WTC11 (cell line): ENCODE measurements at regions not wholly inside any gene's neighbourhood (a gene's known extent, or its start where the extent isn't known, plus 50 kb on each side); places are given as distances from the start of the nearest gene placed in this dataset.

Experiments
- ATAC-seq: fragments of 200-7000 bp; cut with Tn5 transposase; 2 replicates; pipeline ENCODE4 v1.10.0; 2021; ENCODE audit warnings: mild to moderate bottlenecking, moderate library complexity
- CTCF ChIA-PET: fragments of 300-600 bp; sonication (Branson Sonifier 250); formaldehyde crosslinking; loops from one replicate; lab custom pipeline; 2021; ENCODE audit warnings: antibody characterized with exemption; lab: Charles Lee
- POLR2A ChIA-PET: fragments of 350-600 bp; sonication (Branson Sonifier 250); formaldehyde crosslinking; loops from one replicate; lab custom pipeline; 2021; ENCODE audit warnings: antibody characterized with exemption; lab: Charles Lee
- DNase-seq: peaks from one replicate; pipeline ENCODE4 v3.0.0; 2021; ENCODE audit warnings: low spot score
- H3K27ac Mint-ChIP-seq: 2 replicates; pipeline ENCODE4 v1.8.0; 2021; ENCODE audit warnings: mixed read lengths
- H3K27me3 Mint-ChIP-seq: 2 replicates; pipeline ENCODE4 v1.8.0; 2021; ENCODE audit warnings: low read depth, mild to moderate bottlenecking, moderate library complexity, mixed read lengths
- H3K36me3 Mint-ChIP-seq: 2 replicates; pipeline ENCODE4 v1.8.0; 2021; ENCODE audit warnings: mixed read lengths
- H3K4me1 Mint-ChIP-seq: 2 replicates; pipeline ENCODE4 v1.8.0; 2022; ENCODE audit warnings: mixed read lengths
- H3K4me3 Mint-ChIP-seq: 2 replicates; pipeline ENCODE4 v1.8.0; 2021; ENCODE audit warnings: mild to moderate bottlenecking, moderate library complexity, mixed read lengths
- H3K9me3 Mint-ChIP-seq: 2 replicates; pipeline ENCODE4 v1.8.0; 2021; ENCODE audit warnings: mixed read lengths
- CREM ChIP-seq: sonication (generic); formaldehyde crosslinking; IDR thresholded peaks from 2 replicates; pipeline ENCODE4 v1.8.1; 2022; ENCODE audit warnings: mild to moderate bottlenecking, missing genetic modification reagents, moderate library complexity
- ELF4 ChIP-seq: sonication (generic); formaldehyde crosslinking; IDR thresholded peaks from 2 replicates; pipeline ENCODE4 v1.8.1; 2022; ENCODE audit warnings: low read depth, mild to moderate bottlenecking, moderate library complexity, missing genetic modification reagents
- EMX1 ChIP-seq: fragments of 250-450 bp; sonication (Bioruptor Pico); IDR thresholded peaks from 2 replicates; pipeline ENCODE4 v1.8.0; 2021; ENCODE audit warnings: mild to moderate bottlenecking
- GABPB1 ChIP-seq: sonication (generic); formaldehyde crosslinking; IDR thresholded peaks from 2 replicates; pipeline ENCODE4 v1.8.1; 2023; ENCODE audit warnings: mild to moderate bottlenecking, missing genetic modification reagents
- GRHL2 ChIP-seq: fragments of 250-450 bp; sonication (Bioruptor Pico); IDR thresholded peaks from 2 replicates; pipeline ENCODE4 v1.8.0; 2022; ENCODE audit warnings: mild to moderate bottlenecking, moderate library complexity; ENCODE audit not compliant: insufficient replicate concordance, severe bottlenecking
- IRF2 ChIP-seq: sonication (generic); formaldehyde crosslinking; IDR thresholded peaks from 2 replicates; pipeline ENCODE4 v1.8.0; 2022; ENCODE audit warnings: low read depth, missing genetic modification reagents, borderline replicate concordance
- NR2C2 ChIP-seq: sonication (generic); formaldehyde crosslinking; IDR thresholded peaks from 2 replicates; pipeline ENCODE4 v1.8.0; 2022; ENCODE audit warnings: mild to moderate bottlenecking, missing genetic modification reagents
- NR3C1 ChIP-seq: sonication (generic); formaldehyde crosslinking; conservative IDR thresholded peaks from 2 replicates; pipeline ENCODE4 v1.8.1; 2023; ENCODE audit warnings: low read depth, mild to moderate bottlenecking, missing genetic modification reagents
- PRRX2 ChIP-seq: fragments of 250-450 bp; sonication (Bioruptor Pico); IDR thresholded peaks from 2 replicates; pipeline ENCODE4 v1.8.0; 2021; ENCODE audit warnings: mild to moderate bottlenecking
- RORB ChIP-seq: fragments of 250-450 bp; sonication (Bioruptor Pico); IDR thresholded peaks from 2 replicates; pipeline ENCODE4 v1.9.0; 2021; ENCODE audit warnings: mild to moderate bottlenecking
- TCF7 ChIP-seq: sonication (generic); formaldehyde crosslinking; IDR thresholded peaks from 2 replicates; pipeline ENCODE4 v1.8.0; 2022; ENCODE audit warnings: mild to moderate bottlenecking, low read depth, missing genetic modification reagents, moderate library complexity
- ZNF121 ChIP-seq: sonication (generic); formaldehyde crosslinking; IDR thresholded peaks from 2 replicates; pipeline ENCODE4 v1.8.0; 2023; ENCODE audit warnings: missing genetic modification reagents
- ZNF263 ChIP-seq: sonication (generic); formaldehyde crosslinking; IDR thresholded peaks from 2 replicates; pipeline ENCODE4 v1.8.1; 2022; ENCODE audit warnings: low read depth, mild to moderate bottlenecking, moderate library complexity, missing genetic modification reagents
- ZNF671 ChIP-seq: fragments of 250-450 bp; sonication (Bioruptor Pico); IDR thresholded peaks from 2 replicates; pipeline ENCODE4 v1.8.0; 2021; ENCODE audit warnings: mild to moderate bottlenecking
- TF ChIP-seq, protein P1 (sequence below): fragments of 250-450 bp; sonication (Bioruptor Pico); conservative IDR thresholded peaks from 2 replicates; pipeline ENCODE4 v1.9.0; 2021; ENCODE audit warnings: mild to moderate bottlenecking
- TF ChIP-seq, protein P2 (sequence below): fragments of 250-450 bp; sonication (Bioruptor Pico); IDR thresholded peaks from 2 replicates; pipeline ENCODE4 v1.9.0; 2021; ENCODE audit warnings: mild to moderate bottlenecking, borderline replicate concordance
- TF ChIP-seq, protein P3 (sequence below): sonication (generic); formaldehyde crosslinking; IDR thresholded peaks from 2 replicates; pipeline ENCODE4 v1.8.1; 2023; ENCODE audit warnings: mild to moderate bottlenecking, missing genetic modification reagents, moderate library complexity
- TF ChIP-seq, protein P4 (sequence below): sonication (generic); formaldehyde crosslinking; IDR thresholded peaks from 2 replicates; pipeline ENCODE4 v1.8.1; 2022; ENCODE audit warnings: missing genetic modification reagents, borderline replicate concordance

DNA sequence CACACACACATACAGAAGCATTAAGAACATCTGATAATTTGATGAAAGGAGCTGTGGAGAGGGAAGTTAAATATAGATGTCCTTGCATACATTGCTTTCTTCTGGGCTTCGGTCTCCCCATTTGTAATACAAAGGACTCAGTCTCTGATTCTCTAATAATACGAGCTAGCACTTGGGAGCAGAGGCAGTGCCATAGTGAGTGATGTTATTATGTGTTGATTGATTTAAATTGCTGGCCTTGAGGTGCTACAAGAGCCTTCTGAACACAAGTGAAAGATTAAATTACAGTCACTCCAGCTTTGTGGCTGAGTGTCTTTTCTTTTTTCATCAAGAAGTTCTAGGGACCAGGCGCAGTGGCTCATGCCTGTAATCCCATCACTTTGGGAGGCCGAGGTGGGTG is 61.5 kb upstream of the HMGXB4 start:
- Mint-ChIP-seq H3K27me3 (peaks cover 2% of the 10 kb centered on the region; the same call in 1 of the 2 replicates), H3K4me3 (no peak overlapping the region), H3K27ac (no peak overlapping the region), H3K4me1 (peaks cover 5% of the 10 kb centered on the region), H3K36me3 (no peaks in the 10 kb centered on the region), H3K9me3 (peaks cover 6% of the 10 kb centered on the region)
- TF ChIP-seq ZNF671 (CRISPR knock-in tag) (no peak), TCF7 (CRISPR knock-in tag) (no peak), ZNF121 (no peak)
- POLR2A ChIA-PET = no interaction called here
- DNase-seq (no peak), ATAC-seq (no peak)
- CTCF ChIA-PET = interaction anchor here (1.4 to 3.6 kb wide), 3 partner anchors 36 to 45 kb away, joined by 4 to 25 read pairs (median 6); no protein-coding TSS in a partner anchor

DNA sequence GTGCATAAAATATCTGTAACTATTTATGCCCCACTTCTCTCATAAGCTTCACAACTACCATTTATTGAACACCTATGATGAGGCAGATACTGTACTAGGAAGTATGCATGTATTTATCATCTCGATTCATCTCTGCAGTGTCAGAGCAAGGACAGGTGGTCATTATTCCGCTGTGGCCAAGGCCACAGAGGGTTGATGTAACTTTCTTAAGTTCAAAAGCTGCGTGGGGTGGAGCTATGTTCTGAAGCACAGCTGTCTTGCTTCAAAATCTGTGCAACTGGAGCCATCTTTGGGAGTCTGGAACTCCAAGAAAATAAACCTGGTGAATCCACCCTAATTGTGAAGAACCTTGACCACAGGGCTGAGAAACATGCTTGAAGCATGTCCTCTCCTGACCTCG is 60.2 kb upstream of the HMGXB4 start:
- no peak for DNase-seq
- H3K27ac Mint-ChIP-seq = no peak overlapping the region
- no peak for ATAC-seq
- no peaks in the 10 kb centered on the region for H3K36me3 Mint-ChIP-seq
- peaks cover 2% of the 10 kb centered on the region; the same call in 1 of the 2 replicates for H3K27me3 Mint-ChIP-seq
- TF ChIP-seq, protein P1, sequence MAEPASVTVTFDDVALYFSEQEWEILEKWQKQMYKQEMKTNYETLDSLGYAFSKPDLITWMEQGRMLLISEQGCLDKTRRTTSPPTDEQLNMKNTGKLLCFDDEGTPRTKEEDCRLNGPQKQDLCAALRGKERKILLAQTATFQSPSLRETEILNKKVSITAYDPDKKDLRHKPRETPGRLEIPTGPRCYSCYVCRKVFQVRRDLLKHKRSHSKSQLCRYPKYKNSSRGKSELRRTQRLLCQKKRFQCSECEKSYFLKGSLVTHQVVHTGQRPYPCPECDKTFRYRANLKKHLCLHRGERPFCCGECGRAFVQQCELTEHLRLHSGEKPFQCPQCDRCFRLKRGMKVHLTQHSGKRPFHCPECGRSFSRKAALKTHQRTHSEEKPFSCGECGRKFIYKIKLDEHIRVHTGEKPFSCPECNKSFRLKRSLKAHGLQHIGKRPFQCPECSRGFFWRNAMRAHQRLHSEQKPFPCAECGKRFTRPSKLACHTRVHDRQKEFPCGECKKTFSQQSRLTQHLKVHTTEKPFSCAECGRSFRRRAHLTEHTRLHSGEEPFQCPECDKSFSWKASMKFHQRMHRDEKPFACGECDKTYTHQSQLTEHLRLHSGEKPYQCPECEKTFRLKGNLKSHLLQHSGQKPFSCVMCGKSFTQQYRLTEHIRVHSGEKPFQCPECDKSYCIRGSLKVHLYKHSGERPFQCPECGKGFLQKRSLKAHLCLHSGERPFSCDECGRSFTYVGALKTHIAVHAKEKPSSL = no peak
- TF ChIP-seq RORB (CRISPR knock-in tag) (no peak), NR3C1 (CRISPR knock-in tag) (no peak), GABPB1 (no peak), ZNF263 (no peak), ELF4 (no peak), EMX1 (CRISPR knock-in tag) (no peak), PRRX2 (CRISPR knock-in tag) (no peak), GRHL2 (CRISPR knock-in tag) (no peak), CREM (CRISPR knock-in tag) (no peak), IRF2 (CRISPR knock-in tag) (no peak), NR2C2 (CRISPR knock-in tag) (no peak)
- TF ChIP-seq, protein P2, sequence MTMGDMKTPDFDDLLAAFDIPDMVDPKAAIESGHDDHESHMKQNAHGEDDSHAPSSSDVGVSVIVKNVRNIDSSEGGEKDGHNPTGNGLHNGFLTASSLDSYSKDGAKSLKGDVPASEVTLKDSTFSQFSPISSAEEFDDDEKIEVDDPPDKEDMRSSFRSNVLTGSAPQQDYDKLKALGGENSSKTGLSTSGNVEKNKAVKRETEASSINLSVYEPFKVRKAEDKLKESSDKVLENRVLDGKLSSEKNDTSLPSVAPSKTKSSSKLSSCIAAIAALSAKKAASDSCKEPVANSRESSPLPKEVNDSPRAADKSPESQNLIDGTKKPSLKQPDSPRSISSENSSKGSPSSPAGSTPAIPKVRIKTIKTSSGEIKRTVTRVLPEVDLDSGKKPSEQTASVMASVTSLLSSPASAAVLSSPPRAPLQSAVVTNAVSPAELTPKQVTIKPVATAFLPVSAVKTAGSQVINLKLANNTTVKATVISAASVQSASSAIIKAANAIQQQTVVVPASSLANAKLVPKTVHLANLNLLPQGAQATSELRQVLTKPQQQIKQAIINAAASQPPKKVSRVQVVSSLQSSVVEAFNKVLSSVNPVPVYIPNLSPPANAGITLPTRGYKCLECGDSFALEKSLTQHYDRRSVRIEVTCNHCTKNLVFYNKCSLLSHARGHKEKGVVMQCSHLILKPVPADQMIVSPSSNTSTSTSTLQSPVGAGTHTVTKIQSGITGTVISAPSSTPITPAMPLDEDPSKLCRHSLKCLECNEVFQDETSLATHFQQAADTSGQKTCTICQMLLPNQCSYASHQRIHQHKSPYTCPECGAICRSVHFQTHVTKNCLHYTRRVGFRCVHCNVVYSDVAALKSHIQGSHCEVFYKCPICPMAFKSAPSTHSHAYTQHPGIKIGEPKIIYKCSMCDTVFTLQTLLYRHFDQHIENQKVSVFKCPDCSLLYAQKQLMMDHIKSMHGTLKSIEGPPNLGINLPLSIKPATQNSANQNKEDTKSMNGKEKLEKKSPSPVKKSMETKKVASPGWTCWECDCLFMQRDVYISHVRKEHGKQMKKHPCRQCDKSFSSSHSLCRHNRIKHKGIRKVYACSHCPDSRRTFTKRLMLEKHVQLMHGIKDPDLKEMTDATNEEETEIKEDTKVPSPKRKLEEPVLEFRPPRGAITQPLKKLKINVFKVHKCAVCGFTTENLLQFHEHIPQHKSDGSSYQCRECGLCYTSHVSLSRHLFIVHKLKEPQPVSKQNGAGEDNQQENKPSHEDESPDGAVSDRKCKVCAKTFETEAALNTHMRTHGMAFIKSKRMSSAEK (CRISPR knock-in tag) = no peak
- TF ChIP-seq, protein P3, sequence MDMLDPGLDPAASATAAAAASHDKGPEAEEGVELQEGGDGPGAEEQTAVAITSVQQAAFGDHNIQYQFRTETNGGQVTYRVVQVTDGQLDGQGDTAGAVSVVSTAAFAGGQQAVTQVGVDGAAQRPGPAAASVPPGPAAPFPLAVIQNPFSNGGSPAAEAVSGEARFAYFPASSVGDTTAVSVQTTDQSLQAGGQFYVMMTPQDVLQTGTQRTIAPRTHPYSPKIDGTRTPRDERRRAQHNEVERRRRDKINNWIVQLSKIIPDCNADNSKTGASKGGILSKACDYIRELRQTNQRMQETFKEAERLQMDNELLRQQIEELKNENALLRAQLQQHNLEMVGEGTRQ (CRISPR knock-in tag) = no peak
- TF ChIP-seq, protein P4, sequence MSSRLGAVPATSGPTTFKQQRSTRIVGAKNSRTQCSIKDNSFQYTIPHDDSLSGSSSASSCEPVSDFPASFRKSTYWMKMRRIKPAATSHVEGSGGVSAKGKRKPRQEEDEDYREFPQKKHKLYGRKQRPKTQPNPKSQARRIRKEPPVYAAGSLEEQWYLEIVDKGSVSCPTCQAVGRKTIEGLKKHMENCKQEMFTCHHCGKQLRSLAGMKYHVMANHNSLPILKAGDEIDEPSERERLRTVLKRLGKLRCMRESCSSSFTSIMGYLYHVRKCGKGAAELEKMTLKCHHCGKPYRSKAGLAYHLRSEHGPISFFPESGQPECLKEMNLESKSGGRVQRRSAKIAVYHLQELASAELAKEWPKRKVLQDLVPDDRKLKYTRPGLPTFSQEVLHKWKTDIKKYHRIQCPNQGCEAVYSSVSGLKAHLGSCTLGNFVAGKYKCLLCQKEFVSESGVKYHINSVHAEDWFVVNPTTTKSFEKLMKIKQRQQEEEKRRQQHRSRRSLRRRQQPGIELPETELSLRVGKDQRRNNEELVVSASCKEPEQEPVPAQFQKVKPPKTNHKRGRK (CRISPR knock-in tag) = no peak
- TF ChIP-seq, all 79 proteins: peak for 0
- Mint-ChIP-seq H3K4me3 (no peak overlapping the region), H3K9me3 (0 out of 2 replicates have a peak, but pooled peaks cover 3% of the 10 kb centered on the region), H3K4me1 (peaks cover 5% of the 10 kb centered on the region)
- ChIA-PET POLR2A (no interaction called here), CTCF (interaction anchor here (1.7 to 3.6 kb wide), 2 partner anchors 34 to 47 kb away, joined by 6 to 25 read pairs; no protein-coding TSS in a partner anchor)
